ENCODE measurements at regions not wholly inside any gene's neighbourhood (a gene's known extent, or its start where the extent isn't known, plus 50 kb on each side); places are given as distances from the start of the nearest gene placed in this dataset.

DNA sequence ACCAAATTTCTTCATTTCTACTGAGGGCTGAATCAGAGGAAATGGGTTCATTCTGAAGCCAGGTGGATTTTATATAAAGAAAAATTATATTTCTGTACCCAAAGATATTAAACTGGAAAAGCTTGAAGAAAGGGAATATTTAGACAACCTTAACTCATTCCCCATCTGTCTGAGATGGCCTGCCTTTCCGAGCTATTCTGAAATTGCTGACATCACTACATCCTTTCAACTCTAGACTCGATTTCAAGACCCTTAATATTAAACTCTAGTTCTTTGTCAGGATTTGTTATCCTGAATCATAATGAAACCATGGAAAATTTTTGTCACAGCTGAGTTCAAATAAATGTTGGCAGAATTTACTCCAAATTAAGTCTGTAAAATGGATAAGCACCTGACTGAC is 818.5 kb upstream of the SEMA6A start:
- no peak for DNase-seq (ENCODE audit: low spot score in 2 of 2)
- Histone ChIP-seq H3K36me3 (no peaks in the 10 kb centered on the region), H3K27me3 (no peaks in the 10 kb centered on the region), H3K9me3 (no peaks in the 10 kb centered on the region), H3K27ac (no peak overlapping the region), H3K4me3 (no peak overlapping the region), H3K4me1 (no peaks in the 10 kb centered on the region)
- WGBS, result 79% methylated on average over 2 of the region's 2 CpGs
- TF ChIP-seq POLR2A (IDR thresholded peaks at IDR 0.05), result no peak
- no peak for TF ChIP-seq POLR2AphosphoS5 (IDR thresholded peaks at IDR 0.05)
- no peak for TF ChIP-seq EP300 (IDR thresholded peaks at IDR 0.05)
- TF ChIP-seq, protein P1, sequence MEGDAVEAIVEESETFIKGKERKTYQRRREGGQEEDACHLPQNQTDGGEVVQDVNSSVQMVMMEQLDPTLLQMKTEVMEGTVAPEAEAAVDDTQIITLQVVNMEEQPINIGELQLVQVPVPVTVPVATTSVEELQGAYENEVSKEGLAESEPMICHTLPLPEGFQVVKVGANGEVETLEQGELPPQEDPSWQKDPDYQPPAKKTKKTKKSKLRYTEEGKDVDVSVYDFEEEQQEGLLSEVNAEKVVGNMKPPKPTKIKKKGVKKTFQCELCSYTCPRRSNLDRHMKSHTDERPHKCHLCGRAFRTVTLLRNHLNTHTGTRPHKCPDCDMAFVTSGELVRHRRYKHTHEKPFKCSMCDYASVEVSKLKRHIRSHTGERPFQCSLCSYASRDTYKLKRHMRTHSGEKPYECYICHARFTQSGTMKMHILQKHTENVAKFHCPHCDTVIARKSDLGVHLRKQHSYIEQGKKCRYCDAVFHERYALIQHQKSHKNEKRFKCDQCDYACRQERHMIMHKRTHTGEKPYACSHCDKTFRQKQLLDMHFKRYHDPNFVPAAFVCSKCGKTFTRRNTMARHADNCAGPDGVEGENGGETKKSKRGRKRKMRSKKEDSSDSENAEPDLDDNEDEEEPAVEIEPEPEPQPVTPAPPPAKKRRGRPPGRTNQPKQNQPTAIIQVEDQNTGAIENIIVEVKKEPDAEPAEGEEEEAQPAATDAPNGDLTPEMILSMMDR (IDR thresholded peaks at IDR 0.05), result no peak

GRCh38 chr5:117380316-117380715 is 805.7 kb upstream of the SEMA6A start:
- Histone ChIP-seq H3K27ac (no peak overlapping the region), H3K27me3 (no peaks in the 10 kb centered on the region), H3K4me1 (no peaks in the 10 kb centered on the region), H3K9me3 (no peaks in the 10 kb centered on the region), H3K4me3 (no peak overlapping the region), H3K36me3 (no peaks in the 10 kb centered on the region)
- TF ChIP-seq POLR2A (IDR thresholded peaks at IDR 0.05) (no peak), POLR2AphosphoS5 (IDR thresholded peaks at IDR 0.05) (no peak), EP300 (IDR thresholded peaks at IDR 0.05) (no peak)
- TF ChIP-seq, protein P1 (IDR thresholded peaks at IDR 0.05), result no peak
- no peak for DNase-seq (ENCODE audit: low spot score in 2 of 2)

DNA sequence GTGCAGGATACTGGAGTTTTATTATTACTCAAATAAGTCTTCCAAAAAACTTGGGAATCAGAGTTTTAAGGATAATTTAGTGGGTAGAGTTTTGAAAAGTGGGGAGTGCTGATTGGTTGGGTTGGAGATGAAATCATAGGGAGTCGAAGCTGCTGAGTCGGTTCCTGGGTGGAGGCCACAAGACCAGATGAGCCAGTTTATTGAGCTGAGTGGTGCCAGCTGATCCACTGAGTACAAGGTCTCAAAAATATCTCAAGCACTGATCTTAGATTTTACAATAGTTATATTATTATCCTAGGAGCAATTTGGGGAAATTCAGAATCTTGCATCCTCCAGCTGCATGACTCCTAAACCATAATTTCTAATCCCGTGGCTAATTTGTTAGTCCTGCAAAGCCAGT is 804.9 kb upstream of the SEMA6A start:
- Histone ChIP-seq H3K4me3 (no peak overlapping the region), H3K27ac (no peak overlapping the region), H3K4me1 (no peaks in the 10 kb centered on the region), H3K9me3 (no peaks in the 10 kb centered on the region), H3K36me3 (no peaks in the 10 kb centered on the region), H3K27me3 (no peaks in the 10 kb centered on the region)
- 31% methylated on average over 3 of the region's 3 CpGs for WGBS
- DNase-seq (ENCODE audit: low spot score in 2 of 2), result no peak
- TF ChIP-seq POLR2AphosphoS5 (IDR thresholded peaks at IDR 0.05) (no peak), POLR2A (IDR thresholded peaks at IDR 0.05) (no peak), EP300 (IDR thresholded peaks at IDR 0.05) (no peak)
- TF ChIP-seq, protein P1 (IDR thresholded peaks at IDR 0.05), result no peak

GRCh38 chr5:117376748-117377147 is 802.1 kb upstream of the SEMA6A start:
- Histone ChIP-seq H3K27ac (no peak overlapping the region), H3K27me3 (no peaks in the 10 kb centered on the region), H3K4me1 (no peaks in the 10 kb centered on the region), H3K36me3 (no peaks in the 10 kb centered on the region), H3K9me3 (no peaks in the 10 kb centered on the region), H3K4me3 (no peak overlapping the region)
- no peak for DNase-seq (ENCODE audit: low spot score in 2 of 2)
- TF ChIP-seq POLR2AphosphoS5 (IDR thresholded peaks at IDR 0.05), result no peak
- no peak for TF ChIP-seq POLR2A (IDR thresholded peaks at IDR 0.05)
- TF ChIP-seq, protein P1 (IDR thresholded peaks at IDR 0.05), result no peak
- no peak for TF ChIP-seq EP300 (IDR thresholded peaks at IDR 0.05)
- 44% methylated on average over 2 of the region's 2 CpGs for WGBS

GRCh38 chr5:117359895-117360294 is 785.3 kb upstream of the SEMA6A start:
- Histone ChIP-seq H3K36me3 (no peaks in the 10 kb centered on the region), H3K27me3 (no peaks in the 10 kb centered on the region), H3K27ac (no peak overlapping the region), H3K9me3 (no peaks in the 10 kb centered on the region), H3K4me1 (no peaks in the 10 kb centered on the region), H3K4me3 (no peak overlapping the region)
- TF ChIP-seq, protein P1 (IDR thresholded peaks at IDR 0.05), result no peak
- TF ChIP-seq EP300 (IDR thresholded peaks at IDR 0.05) (no peak), POLR2AphosphoS5 (IDR thresholded peaks at IDR 0.05) (no peak), POLR2A (IDR thresholded peaks at IDR 0.05) (no peak)
- no peak for DNase-seq (ENCODE audit: low spot score in 2 of 2)
